ENCODE measurements at regions not wholly inside any gene's neighbourhood (a gene's known extent, or its start where the extent isn't known, plus 50 kb on each side); places are given as distances from the start of the nearest gene placed in this dataset.

DNA sequence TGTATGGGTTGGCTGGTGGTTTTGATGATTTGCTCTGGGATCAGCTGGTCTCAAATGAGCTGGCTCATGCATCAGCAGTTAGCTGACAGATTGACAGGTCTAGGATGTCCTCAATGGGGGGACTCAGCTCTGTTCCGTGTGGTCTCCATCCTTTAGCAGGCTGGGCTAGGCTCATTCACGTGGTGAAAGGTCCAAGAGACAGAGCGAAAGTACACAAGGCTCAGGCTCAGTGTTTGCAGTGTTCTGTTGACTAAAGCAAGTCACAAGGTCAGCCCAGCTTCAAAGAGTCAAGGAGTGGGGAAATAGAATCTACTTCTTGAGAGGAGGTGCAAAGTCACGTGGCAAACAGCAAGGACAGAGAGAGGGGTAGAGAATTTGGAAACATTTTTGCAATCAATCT is 126.5 kb upstream of the CMC1 start:
- TF ChIP-seq EP300 (IDR thresholded peaks at IDR 0.05; ENCODE audit: borderline replicate concordance) (no peak), CREB1 (IDR thresholded peaks at IDR 0.05; ENCODE audit: low read depth) (no peak), TAF1 (IDR thresholded peaks at IDR 0.05; ENCODE audit: low read depth) (no peak), REST (IDR thresholded peaks at IDR 0.05; ENCODE audit: low read depth) (no peak), TEAD4 (IDR thresholded peaks at IDR 0.05) (no peak), RAD21 (IDR thresholded peaks at IDR 0.05; ENCODE audit: low read depth) (no peak), YY1 (IDR thresholded peaks at IDR 0.05; ENCODE audit: low read depth) (no peak)
- TF ChIP-seq, protein P1, sequence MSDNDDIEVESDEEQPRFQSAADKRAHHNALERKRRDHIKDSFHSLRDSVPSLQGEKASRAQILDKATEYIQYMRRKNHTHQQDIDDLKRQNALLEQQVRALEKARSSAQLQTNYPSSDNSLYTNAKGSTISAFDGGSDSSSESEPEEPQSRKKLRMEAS (IDR thresholded peaks at IDR 0.05) = no peak

Measured in Ishikawa (cell line).